ENCODE measurements at regions not wholly inside any gene's neighbourhood (a gene's known extent, or its start where the extent isn't known, plus 50 kb on each side); places are given as distances from the start of the nearest gene placed in this dataset.

DNA sequence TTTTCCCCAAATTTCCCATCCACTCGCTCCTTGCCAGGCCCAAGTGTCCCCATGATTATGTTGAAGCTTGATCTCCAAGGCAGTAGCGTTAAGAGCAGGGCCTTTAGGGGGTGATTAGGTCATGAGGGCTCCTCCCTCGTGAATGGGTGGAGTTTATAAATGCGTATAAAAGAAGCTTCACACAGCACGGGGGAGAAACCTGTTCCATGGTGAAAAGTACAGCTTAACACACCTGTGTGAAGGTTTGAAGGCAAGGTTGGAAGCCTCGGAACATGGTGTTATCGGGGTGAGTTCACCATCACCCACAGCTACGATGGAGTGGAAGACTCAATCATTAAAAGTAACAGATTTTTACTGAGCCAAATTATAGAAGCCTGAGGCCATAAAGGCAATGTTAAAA, 137.4 kb upstream of the ALKAL2 start:
- TF ChIP-seq, protein P1, sequence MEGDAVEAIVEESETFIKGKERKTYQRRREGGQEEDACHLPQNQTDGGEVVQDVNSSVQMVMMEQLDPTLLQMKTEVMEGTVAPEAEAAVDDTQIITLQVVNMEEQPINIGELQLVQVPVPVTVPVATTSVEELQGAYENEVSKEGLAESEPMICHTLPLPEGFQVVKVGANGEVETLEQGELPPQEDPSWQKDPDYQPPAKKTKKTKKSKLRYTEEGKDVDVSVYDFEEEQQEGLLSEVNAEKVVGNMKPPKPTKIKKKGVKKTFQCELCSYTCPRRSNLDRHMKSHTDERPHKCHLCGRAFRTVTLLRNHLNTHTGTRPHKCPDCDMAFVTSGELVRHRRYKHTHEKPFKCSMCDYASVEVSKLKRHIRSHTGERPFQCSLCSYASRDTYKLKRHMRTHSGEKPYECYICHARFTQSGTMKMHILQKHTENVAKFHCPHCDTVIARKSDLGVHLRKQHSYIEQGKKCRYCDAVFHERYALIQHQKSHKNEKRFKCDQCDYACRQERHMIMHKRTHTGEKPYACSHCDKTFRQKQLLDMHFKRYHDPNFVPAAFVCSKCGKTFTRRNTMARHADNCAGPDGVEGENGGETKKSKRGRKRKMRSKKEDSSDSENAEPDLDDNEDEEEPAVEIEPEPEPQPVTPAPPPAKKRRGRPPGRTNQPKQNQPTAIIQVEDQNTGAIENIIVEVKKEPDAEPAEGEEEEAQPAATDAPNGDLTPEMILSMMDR (IDR thresholded peaks at IDR 0.05): no peak
- ATAC-seq (ENCODE audit: poor library complexity) (no peak), DNase-seq (no peak)
- no peaks in the 10 kb centered on the region for H3K36me3 Mint-ChIP-seq (ENCODE audit: low read depth)
- H3K27ac Mint-ChIP-seq: no peak overlapping the region
- peaks cover 18% of the 10 kb centered on the region for H3K4me1 ChIP-seq (ENCODE audit: insufficient read depth, low read length)
- no peaks in the 10 kb centered on the region for H3K36me3 ChIP-seq (ENCODE audit: insufficient read depth, low read length)
- H3K4me3 ChIP-seq (ENCODE audit: low read length): no peak overlapping the region
- H3K4me1 Mint-ChIP-seq (ENCODE audit: low read depth): peaks cover 19% of the 10 kb centered on the region
- H3K9me3 ChIP-seq (ENCODE audit: control insufficient read depth in 1 of 2, insufficient read depth in 1 of 2, low read length in 2 of 2): peaks cover 0 to 10% of the 10 kb centered on the region in 2 experiments
- no peak overlapping the region for H3K4me3 Mint-ChIP-seq
- no peaks in the 10 kb centered on the region for H3K9me3 Mint-ChIP-seq
- POLR2A ChIA-PET: interaction anchor here (1.0 kb wide), 1 partner anchor 12 kb away, joined by 3 read pairs; no protein-coding TSS in a partner anchor
- H3K27me3 Mint-ChIP-seq: no peaks in the 10 kb centered on the region
- no peaks in the 10 kb centered on the region for H3K27me3 ChIP-seq (ENCODE audit: control insufficient read depth in 1 of 2, insufficient read depth in 2 of 2, low read length in 2 of 2)
- intact Hi-C loops (cut with DNase I, micrococcal nuclease): no loop called here
- CTCF ChIA-PET: interaction anchor here (0.9 kb wide), 1 partner anchor 10 kb away, joined by 4 read pairs; no protein-coding TSS in a partner anchor
- H3K27ac ChIP-seq (ENCODE audit: low read depth in 1 of 2, low read length in 2 of 2): no peak overlapping the region

DNA sequence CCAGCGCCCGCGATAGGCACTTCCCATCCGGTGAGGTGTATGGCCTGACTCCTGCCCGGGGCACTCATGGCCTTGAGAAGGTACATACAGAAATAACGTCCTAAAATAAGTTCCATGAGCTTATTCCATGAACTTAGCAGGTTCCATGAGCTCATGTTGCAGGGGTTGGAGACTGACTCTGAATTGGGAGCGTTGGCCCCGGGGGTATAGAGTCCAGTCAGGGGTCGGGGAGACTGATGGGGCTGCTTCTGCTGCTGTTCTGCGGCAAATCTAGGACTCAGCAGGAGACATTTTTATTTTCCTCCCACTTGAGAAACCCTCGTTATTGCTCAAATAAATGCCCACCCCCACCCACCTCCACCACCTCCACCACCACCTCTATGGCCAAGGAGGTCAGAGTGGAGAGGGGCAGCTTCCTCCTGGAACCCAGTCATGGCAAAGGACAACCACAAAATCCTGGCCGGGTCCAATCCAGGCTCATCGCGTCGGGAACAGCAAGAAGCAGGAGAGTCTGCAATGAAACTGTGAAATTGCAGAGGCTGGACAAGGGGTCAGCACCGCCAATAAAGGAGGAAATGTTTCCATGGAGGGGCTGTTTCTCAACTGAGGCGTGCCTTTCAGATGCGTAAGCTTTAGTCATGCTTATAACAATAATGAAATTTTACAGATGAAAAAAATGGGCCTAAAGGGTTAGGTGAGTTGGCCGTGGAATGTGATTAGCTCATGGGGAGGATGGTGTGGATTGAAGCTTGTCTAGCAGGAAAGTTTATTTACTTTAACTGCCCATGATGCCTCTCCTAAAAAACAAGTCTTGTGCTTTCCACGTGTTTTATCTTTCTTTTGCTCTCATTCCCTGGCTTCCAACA, 136.6 kb upstream of the ALKAL2 start:
- Mint-ChIP-seq H3K9me3 (no peaks in the 10 kb centered on the region), H3K4me1 (ENCODE audit: low read depth) (peaks cover 12% of the 10 kb centered on the region), H3K27ac (no peak overlapping the region), H3K27me3 (peaks cover 3% of the 10 kb centered on the region), H3K36me3 (ENCODE audit: low read depth) (no peaks in the 10 kb centered on the region), H3K4me3 (no peak overlapping the region)
- intact Hi-C loops (cut with DNase I, micrococcal nuclease): no loop called here
- Histone ChIP-seq H3K9me3 (ENCODE audit: control insufficient read depth in 1 of 2, insufficient read depth in 1 of 2, low read length in 2 of 2) (peaks cover 0 to 15% of the 10 kb centered on the region in 2 experiments), H3K27ac (ENCODE audit: low read depth in 1 of 2, low read length in 2 of 2) (no peak overlapping the region), H3K27me3 (ENCODE audit: control insufficient read depth in 1 of 2, insufficient read depth in 2 of 2, low read length in 2 of 2) (no peaks in the 10 kb centered on the region), H3K36me3 (ENCODE audit: insufficient read depth, low read length) (no peaks in the 10 kb centered on the region), H3K4me3 (ENCODE audit: low read length) (no peak overlapping the region), H3K4me1 (ENCODE audit: insufficient read depth, low read length) (peaks cover 11% of the 10 kb centered on the region)
- TF ChIP-seq, protein P1 (IDR thresholded peaks at IDR 0.05): no peak
- ATAC-seq (ENCODE audit: poor library complexity) (no peak), DNase-seq (no peak)
- CTCF ChIA-PET: interaction anchor here (0.9 kb wide), 1 partner anchor 9 kb away, joined by 4 read pairs; no protein-coding TSS in a partner anchor
- POLR2A ChIA-PET: interaction anchor here (1.0 kb wide), 1 partner anchor 13 kb away, joined by 3 read pairs; no protein-coding TSS in a partner anchor

DNA sequence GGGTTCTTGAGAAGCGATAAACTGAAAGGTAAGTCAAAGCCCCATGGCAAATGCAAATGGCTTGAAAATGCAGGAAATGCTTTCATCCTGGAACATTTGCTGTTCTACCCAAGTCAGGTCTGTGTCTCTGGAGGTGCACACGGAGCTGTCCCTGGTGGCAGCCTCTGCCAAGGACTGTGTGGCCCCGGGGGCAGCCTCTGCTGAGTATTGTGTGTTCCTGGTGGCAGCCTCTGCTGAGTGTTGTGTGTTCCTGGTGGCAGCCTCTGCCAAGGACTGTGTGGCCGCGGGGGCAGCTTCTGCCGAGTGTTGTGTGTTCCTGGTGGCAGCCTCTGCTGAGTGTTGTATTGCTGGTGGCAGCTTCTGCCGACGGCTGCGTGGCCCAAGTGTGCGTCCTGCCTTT, 135.6 kb upstream of the ALKAL2 start:
- TF ChIP-seq, protein P1 (IDR thresholded peaks at IDR 0.05): no peak
- ChIA-PET CTCF (no interaction called here), POLR2A (no interaction called here)
- Histone ChIP-seq H3K9me3 (ENCODE audit: control insufficient read depth in 1 of 2, insufficient read depth in 1 of 2, low read length in 2 of 2) (peaks cover 0 to 15% of the 10 kb centered on the region in 2 experiments), H3K27me3 (ENCODE audit: control insufficient read depth in 1 of 2, insufficient read depth in 2 of 2, low read length in 2 of 2) (no peaks in the 10 kb centered on the region), H3K27ac (ENCODE audit: low read depth in 1 of 2, low read length in 2 of 2) (no peak overlapping the region), H3K4me3 (ENCODE audit: low read length) (no peak overlapping the region), H3K4me1 (ENCODE audit: insufficient read depth, low read length) (peaks cover under 1% of the 10 kb centered on the region), H3K36me3 (ENCODE audit: insufficient read depth, low read length) (no peaks in the 10 kb centered on the region)
- Mint-ChIP-seq H3K9me3 (no peaks in the 10 kb centered on the region), H3K4me1 (ENCODE audit: low read depth) (peaks cover 5% of the 10 kb centered on the region), H3K4me3 (no peak overlapping the region), H3K27ac (no peak overlapping the region), H3K36me3 (ENCODE audit: low read depth) (no peaks in the 10 kb centered on the region), H3K27me3 (peaks cover 11% of the 10 kb centered on the region)
- ATAC-seq (ENCODE audit: poor library complexity) (no peak), DNase-seq (no peak)
- intact Hi-C loops (cut with DNase I, micrococcal nuclease): no loop called here

All from CD4-positive, alpha-beta T cell (primary cell).